Keratinocyte (primary cell): ENCODE measurements at regions not wholly inside any gene's neighbourhood (a gene's known extent, or its start where the extent isn't known, plus 50 kb on each side); places are given as distances from the start of the nearest gene placed in this dataset.

Experiments
- DNase-seq: peaks from one replicate; pipeline ENCODE4 v3.0.0-alpha.2; 2011; ENCODE audit warnings: low read depth, missing footprints, low spot score
- FAIRE-seq: peaks from 2 replicates; lab custom pipeline; 2011; peaks lifted over from hg19 to GRCh38; lab: Jason Lieb, UNC
- H2AFZ ChIP-seq: 2 replicates; pipeline ENCODE4 v1.6.0; 2012; ENCODE audit warnings: low read length, control low read depth, inconsistent platforms; ENCODE audit not compliant: control insufficient read depth
- H3K27ac ChIP-seq: 2 replicates; pipeline ENCODE4 v1.5.1; 2011; ENCODE audit warnings: low read length; ENCODE audit not compliant: control insufficient read depth, insufficient read depth
- H3K27me3 ChIP-seq: 3 replicates; pipeline ENCODE4 v1.6.0; 2011; ENCODE audit warnings: low read length; ENCODE audit not compliant: control insufficient read depth, insufficient read depth; ENCODE audit errors: extremely low read depth
- H3K36me3 ChIP-seq, 2 experiments: 2 replicates in 1 of 2; 3 replicates in 1 of 2; pipeline ENCODE4 v1.5.1; 2011; ENCODE audit warnings: low read length in 2 of 2, mild to moderate bottlenecking in 1 of 2; ENCODE audit not compliant: control insufficient read depth in 2 of 2, insufficient read depth in 2 of 2; ENCODE audit errors: extremely low read depth in 1 of 2
- H3K4me1 ChIP-seq: 3 replicates; pipeline ENCODE4 v1.5.1; 2011; ENCODE audit warnings: low read length; ENCODE audit not compliant: control insufficient read depth, insufficient read depth; ENCODE audit errors: extremely low read depth
- H3K4me2 ChIP-seq: 3 replicates; pipeline ENCODE4 v1.6.0; 2011; ENCODE audit warnings: low read depth, low read length; ENCODE audit not compliant: control insufficient read depth, insufficient read depth; ENCODE audit errors: extremely low read depth
- H3K4me3 ChIP-seq, 3 experiments: fragments of 200-600 bp in 1 of 3; sonication (generic) in 1 of 3; 2 replicates in 2 of 3; 3 replicates in 1 of 3; pipeline ENCODE4 v1.5.1; 2011 to 2016; ENCODE audit warnings: low read length in 3 of 3, mild to moderate bottlenecking in 3 of 3, control low read depth in 2 of 3, inconsistent platforms in 1 of 3, low read depth in 1 of 3, mixed read lengths in 1 of 3, mixed run types in 1 of 3, moderate library complexity in 1 of 3; ENCODE audit not compliant: control insufficient read depth in 2 of 3, insufficient read depth in 2 of 3; ENCODE audit errors: extremely low read depth in 1 of 3
- H3K79me2 ChIP-seq: 2 replicates; pipeline ENCODE4 v1.6.0; 2012; ENCODE audit warnings: low read length; ENCODE audit not compliant: control insufficient read depth, insufficient read depth
- H3K9ac ChIP-seq: 3 replicates; pipeline ENCODE4 v1.6.0; 2011; ENCODE audit warnings: low read length; ENCODE audit not compliant: control insufficient read depth, insufficient read depth; ENCODE audit errors: extremely low read depth
- H3K9me1 ChIP-seq: 3 replicates; pipeline ENCODE4 v1.6.0; 2011; ENCODE audit warnings: low read length; ENCODE audit not compliant: control insufficient read depth, insufficient read depth; ENCODE audit errors: extremely low read depth
- H3K9me3 ChIP-seq: 2 replicates; pipeline ENCODE4 v1.5.1; 2012; ENCODE audit warnings: low read depth, low read length; ENCODE audit not compliant: control insufficient read depth
- H4K20me1 ChIP-seq: 3 replicates; pipeline ENCODE4 v1.6.0; 2011; ENCODE audit warnings: low read length; ENCODE audit not compliant: control insufficient read depth, insufficient read depth; ENCODE audit errors: extremely low read depth
- EZH2 ChIP-seq: IDR thresholded peaks from one replicate; pipeline ENCODE4 v1.6.1; 2012; ENCODE audit warnings: inconsistent platforms, mild to moderate bottlenecking, low read length, moderate library complexity
- dilution Hi-C: fragments of 300-500 bp; cut with MboI; formaldehyde crosslinking; loops from one replicate; pipeline ENCODE4 v1.7.0; 2020; ENCODE audit warnings: low sequenced_read_pairs; ENCODE audit not compliant: extremely low pct_ligation_motif_present
- TF ChIP-seq, protein P1 (sequence below), 3 experiments: IDR thresholded peaks in 1 of 3; conservative IDR thresholded peaks in 1 of 3; optimal IDR thresholded peaks in 1 of 3; 2 replicates in 2 of 3; 3 replicates in 1 of 3; pipeline versions ENCODE3 to v1.5.1; 2011; ENCODE audit warnings: low read length in 3 of 3, mild to moderate bottlenecking in 3 of 3, moderate library complexity in 2 of 3, control low read depth in 1 of 3, inconsistent platforms in 1 of 3; ENCODE audit not compliant: insufficient read depth in 2 of 3; ENCODE audit errors: extremely low read depth in 1 of 3

DNA sequence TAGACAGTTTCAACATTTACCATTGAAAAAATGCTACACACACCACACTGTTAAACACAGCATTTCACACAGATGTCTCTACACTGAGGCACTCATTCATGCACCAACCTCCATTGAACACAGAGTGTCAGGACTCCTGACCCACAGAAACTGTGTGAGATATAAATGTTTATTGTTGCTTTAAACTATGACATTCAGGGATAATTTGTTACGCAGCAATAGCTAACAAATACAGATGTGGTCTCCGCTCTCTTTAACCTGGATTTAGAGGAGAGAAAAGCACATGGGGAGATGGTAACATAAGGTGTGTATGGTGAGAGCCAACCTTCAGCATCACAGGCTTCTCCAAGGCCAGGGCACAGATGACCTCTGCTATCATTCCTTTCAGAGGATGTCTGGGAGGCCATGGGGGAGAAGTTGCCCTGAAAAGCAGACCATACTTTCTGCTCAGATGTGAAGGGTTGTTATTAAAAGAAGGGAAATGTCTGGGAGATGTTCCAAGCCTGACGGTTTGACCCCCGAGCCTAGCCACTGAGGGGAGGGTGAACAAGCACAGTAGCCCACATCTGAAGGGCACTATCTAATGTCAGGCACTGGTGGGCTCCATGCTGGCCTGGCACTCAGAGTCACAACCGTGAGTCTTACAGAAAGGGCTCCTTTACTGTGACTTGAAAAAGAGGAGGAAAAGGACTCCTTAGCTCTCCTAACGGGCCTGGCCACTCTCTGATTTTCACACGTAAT is 284.5 kb upstream of the TLE3 start:
- Histone ChIP-seq H3K27me3 (peaks cover 7% of the 10 kb centered on the region), H3K36me3 (no peaks in the 10 kb centered on the region), H4K20me1 (no peaks in the 10 kb centered on the region), H3K4me2 (no peak overlapping the region), H3K27ac (no peak overlapping the region), H3K9me3 (no peaks in the 10 kb centered on the region), H3K4me3 (no peak overlapping the region), H3K4me1 (peaks cover 9% of the 10 kb centered on the region), H3K79me2 (no peaks in the 10 kb centered on the region), H2AFZ (no peak overlapping the region), H3K9ac (no peak overlapping the region), H3K9me1 (no peaks in the 10 kb centered on the region)
- no peak for TF ChIP-seq EZH2
- TF ChIP-seq, protein P1, sequence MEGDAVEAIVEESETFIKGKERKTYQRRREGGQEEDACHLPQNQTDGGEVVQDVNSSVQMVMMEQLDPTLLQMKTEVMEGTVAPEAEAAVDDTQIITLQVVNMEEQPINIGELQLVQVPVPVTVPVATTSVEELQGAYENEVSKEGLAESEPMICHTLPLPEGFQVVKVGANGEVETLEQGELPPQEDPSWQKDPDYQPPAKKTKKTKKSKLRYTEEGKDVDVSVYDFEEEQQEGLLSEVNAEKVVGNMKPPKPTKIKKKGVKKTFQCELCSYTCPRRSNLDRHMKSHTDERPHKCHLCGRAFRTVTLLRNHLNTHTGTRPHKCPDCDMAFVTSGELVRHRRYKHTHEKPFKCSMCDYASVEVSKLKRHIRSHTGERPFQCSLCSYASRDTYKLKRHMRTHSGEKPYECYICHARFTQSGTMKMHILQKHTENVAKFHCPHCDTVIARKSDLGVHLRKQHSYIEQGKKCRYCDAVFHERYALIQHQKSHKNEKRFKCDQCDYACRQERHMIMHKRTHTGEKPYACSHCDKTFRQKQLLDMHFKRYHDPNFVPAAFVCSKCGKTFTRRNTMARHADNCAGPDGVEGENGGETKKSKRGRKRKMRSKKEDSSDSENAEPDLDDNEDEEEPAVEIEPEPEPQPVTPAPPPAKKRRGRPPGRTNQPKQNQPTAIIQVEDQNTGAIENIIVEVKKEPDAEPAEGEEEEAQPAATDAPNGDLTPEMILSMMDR (optimal IDR thresholded peaks at IDR 0.05 in 1 of 3, IDR thresholded peaks at IDR 0.05 in 1 of 3, conservative IDR thresholded peaks at IDR 0.05 in 1 of 3; ENCODE audit: extremely low read depth in 1 of 3, insufficient read depth in 2 of 3, low read length in 3 of 3) = no peak
- no peak for FAIRE-seq
- no peak for DNase-seq
- dilution Hi-C loops = no loop called here

DNA sequence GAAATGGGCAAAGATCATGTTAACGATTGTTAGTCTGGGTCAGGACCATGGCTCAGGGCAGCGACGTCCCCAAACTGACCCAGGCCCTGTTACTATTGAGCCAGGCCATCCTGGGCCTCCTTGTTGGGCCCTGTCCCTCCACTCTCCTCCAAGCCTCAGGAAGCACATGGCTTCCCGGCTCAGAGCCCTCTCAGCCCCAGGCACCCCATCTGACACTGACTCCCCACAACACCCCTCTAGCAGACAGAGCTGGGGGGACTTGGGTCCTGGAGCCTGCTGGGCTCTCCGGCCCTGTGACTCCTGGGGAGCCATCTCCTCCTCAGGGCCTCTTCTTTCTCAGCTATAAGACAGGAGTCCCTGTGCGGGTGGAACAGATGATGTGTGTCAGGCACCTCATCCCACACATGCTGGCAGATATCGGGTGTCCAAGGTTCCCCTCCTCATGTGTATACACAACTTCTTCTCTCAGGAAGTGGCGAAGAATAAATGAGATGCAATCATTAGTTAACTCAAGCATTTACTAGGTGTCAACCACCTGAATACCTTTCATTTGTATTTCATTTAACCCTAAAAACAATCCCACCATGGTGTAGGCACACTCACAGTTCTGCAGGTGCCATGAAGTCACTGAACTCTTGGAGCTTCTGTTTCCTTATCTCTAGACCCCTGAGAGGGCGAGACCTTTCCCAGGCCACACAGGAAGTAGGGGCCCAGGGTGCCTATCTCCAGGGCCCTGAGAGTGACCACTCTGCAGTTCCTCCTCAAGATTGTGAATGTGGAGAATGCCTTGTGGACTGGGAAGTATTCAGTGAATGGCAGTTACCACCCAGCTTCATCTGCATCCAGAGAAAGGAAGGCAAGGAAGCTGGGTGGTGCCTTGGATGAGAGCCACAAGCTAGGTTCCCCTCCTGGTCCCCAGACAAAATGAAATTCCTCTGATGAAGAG is 282.5 kb upstream of the TLE3 start:
- Histone ChIP-seq H3K9me1 (no peaks in the 10 kb centered on the region), H4K20me1 (no peaks in the 10 kb centered on the region), H3K9me3 (no peaks in the 10 kb centered on the region), H3K4me1 (peaks cover 29% of the 10 kb centered on the region), H3K27me3 (peaks cover 2% of the 10 kb centered on the region), H2AFZ (no peak overlapping the region), H3K9ac (no peak overlapping the region), H3K79me2 (no peaks in the 10 kb centered on the region), H3K36me3 (no peaks in the 10 kb centered on the region), H3K4me2 (no peak overlapping the region), H3K4me3 (no peak overlapping the region), H3K27ac (no peak overlapping the region)
- DNase-seq (no peak), FAIRE-seq (no peak)
- dilution Hi-C loops = no loop called here
- TF ChIP-seq, protein P1 (optimal IDR thresholded peaks at IDR 0.05 in 1 of 3, IDR thresholded peaks at IDR 0.05 in 1 of 3, conservative IDR thresholded peaks at IDR 0.05 in 1 of 3; ENCODE audit: extremely low read depth in 1 of 3, insufficient read depth in 2 of 3, low read length in 3 of 3) = no peak
- no peak for TF ChIP-seq EZH2
